WERI-Rb-1 (cell line): ENCODE measurements at regions not wholly inside any gene's neighbourhood (a gene's known extent, or its start where the extent isn't known, plus 50 kb on each side); places are given as distances from the start of the nearest gene placed in this dataset.

Experiments used
- DNase-seq: peaks from one replicate; pipeline ENCODE4 v3.0.0-alpha.2; 2020
- H3K27ac ChIP-seq: fragments of 250-450 bp; sonication (Bioruptor Pico); 2 replicates; pipeline ENCODE4 v1.5.1; 2020; ENCODE audit warnings: mild to moderate bottlenecking, moderate library complexity
- H3K27me3 ChIP-seq: fragments of 250-450 bp; sonication (Bioruptor Pico); 2 replicates; pipeline ENCODE4 v1.5.1; 2021; ENCODE audit warnings: mild to moderate bottlenecking, low read depth, moderate library complexity; ENCODE audit not compliant: insufficient read depth, severe bottlenecking
- H3K36me3 ChIP-seq: fragments of 250-450 bp; sonication (Bioruptor Pico); 2 replicates; pipeline ENCODE4 v1.5.1; 2020; ENCODE audit warnings: mild to moderate bottlenecking, moderate library complexity
- H3K4me3 ChIP-seq: 2 replicates; pipeline ENCODE4 v1.5.1; 2011; ENCODE audit warnings: low read depth, mild to moderate bottlenecking, control low read depth, low read length
- H3K9me3 ChIP-seq: fragments of 250-450 bp; sonication (Bioruptor Pico); 2 replicates; pipeline ENCODE4 v1.5.1; 2021; ENCODE audit warnings: mild to moderate bottlenecking, moderate library complexity; ENCODE audit not compliant: severe bottlenecking
- TF ChIP-seq, protein P1 (sequence below): IDR thresholded peaks from 2 replicates; pipeline ENCODE4 v1.5.1; 2011; ENCODE audit warnings: low read depth, mild to moderate bottlenecking, control low read depth, inconsistent platforms, low read length

DNA sequence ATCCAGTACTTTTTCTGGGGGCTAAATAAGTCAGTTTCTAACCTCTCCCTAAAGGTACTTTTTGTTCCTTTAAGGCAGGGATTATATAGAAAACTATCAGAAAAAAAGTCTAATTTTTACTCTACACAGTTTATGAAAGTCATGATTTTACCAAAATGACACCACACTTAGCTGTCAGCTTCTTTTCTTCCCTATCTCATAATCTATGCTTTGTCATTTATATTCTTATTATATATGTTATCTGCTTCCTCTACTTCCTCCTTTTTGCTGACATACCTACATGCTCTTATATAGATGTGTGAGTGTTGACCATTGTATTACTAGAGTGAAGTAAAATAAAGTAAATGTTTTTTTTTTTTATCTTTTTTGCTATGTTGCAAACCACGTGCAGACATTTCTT lies 203.9 kb upstream of the CHRM2 start:
- no peak overlapping the region for H3K27ac ChIP-seq
- no peak for DNase-seq
- H3K36me3 ChIP-seq, result no peaks in the 10 kb centered on the region
- no peaks in the 10 kb centered on the region for H3K27me3 ChIP-seq
- TF ChIP-seq, protein P1, sequence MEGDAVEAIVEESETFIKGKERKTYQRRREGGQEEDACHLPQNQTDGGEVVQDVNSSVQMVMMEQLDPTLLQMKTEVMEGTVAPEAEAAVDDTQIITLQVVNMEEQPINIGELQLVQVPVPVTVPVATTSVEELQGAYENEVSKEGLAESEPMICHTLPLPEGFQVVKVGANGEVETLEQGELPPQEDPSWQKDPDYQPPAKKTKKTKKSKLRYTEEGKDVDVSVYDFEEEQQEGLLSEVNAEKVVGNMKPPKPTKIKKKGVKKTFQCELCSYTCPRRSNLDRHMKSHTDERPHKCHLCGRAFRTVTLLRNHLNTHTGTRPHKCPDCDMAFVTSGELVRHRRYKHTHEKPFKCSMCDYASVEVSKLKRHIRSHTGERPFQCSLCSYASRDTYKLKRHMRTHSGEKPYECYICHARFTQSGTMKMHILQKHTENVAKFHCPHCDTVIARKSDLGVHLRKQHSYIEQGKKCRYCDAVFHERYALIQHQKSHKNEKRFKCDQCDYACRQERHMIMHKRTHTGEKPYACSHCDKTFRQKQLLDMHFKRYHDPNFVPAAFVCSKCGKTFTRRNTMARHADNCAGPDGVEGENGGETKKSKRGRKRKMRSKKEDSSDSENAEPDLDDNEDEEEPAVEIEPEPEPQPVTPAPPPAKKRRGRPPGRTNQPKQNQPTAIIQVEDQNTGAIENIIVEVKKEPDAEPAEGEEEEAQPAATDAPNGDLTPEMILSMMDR, result no peak
- H3K9me3 ChIP-seq, result no peaks in the 10 kb centered on the region
- H3K4me3 ChIP-seq, result no peak overlapping the region

DNA sequence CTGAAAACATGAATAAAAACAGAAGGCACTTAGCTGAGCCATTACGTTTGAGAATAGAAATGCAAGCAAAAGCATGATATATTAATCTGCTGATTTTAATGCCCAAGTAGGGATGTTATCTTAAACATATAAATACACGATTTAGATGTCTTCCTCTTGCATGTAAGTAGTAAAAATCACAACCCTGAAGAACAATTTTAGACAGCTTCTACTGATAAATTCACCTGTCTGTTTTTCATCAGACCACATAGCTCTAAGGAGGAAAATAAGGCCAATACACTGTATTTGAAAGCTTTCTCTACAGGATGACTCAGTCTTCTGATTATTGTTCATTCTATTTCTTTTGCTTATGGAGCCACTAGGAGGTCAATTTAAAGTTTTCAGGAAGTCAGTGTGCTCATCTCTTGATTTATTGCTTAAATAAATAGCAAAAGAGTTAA lies 210.9 kb upstream of the CHRM2 start:
- DNase-seq, result no peak
- Histone ChIP-seq H3K9me3 (no peaks in the 10 kb centered on the region), H3K4me3 (no peak overlapping the region), H3K36me3 (no peaks in the 10 kb centered on the region), H3K27me3 (no peaks in the 10 kb centered on the region), H3K27ac (no peak overlapping the region)
- TF ChIP-seq, protein P1, result no peak

GRCh38 chr7:136656516-136656915 lies 211.9 kb upstream of the CHRM2 start:
- H3K36me3 ChIP-seq, result no peaks in the 10 kb centered on the region
- no peak overlapping the region for H3K27ac ChIP-seq
- no peaks in the 10 kb centered on the region for H3K27me3 ChIP-seq
- TF ChIP-seq, protein P1, result no peak
- DNase-seq, result no peak
- H3K9me3 ChIP-seq, result no peaks in the 10 kb centered on the region
- no peak overlapping the region for H3K4me3 ChIP-seq

DNA sequence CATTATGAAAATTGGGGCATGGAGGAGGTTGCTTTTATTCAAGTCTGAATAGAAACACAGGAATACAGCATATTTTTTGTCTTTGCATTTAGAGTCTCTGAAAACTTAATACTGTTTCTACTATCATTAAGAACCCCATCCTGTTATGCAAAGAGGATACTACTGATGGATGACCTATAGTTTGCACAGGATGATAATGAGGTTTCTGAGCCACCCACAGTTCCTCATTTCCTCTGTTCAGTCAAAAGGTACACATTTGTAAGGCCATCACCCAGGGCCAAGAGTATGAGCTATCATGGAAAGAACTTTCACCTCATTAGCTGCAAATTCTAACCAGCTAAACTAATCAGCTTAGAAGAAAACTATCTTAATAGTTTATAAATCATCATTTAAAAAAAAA lies 213.0 kb upstream of the CHRM2 start:
- no peak for DNase-seq
- H3K27ac ChIP-seq, result no peak overlapping the region
- TF ChIP-seq, protein P1, result no peak

GRCh38 chr7:136654406-136654805 lies 214.0 kb upstream of the CHRM2 start:
- Histone ChIP-seq H3K27me3 (no peaks in the 10 kb centered on the region), H3K4me3 (no peak overlapping the region), H3K9me3 (no peaks in the 10 kb centered on the region), H3K27ac (no peak overlapping the region), H3K36me3 (no peaks in the 10 kb centered on the region)
- TF ChIP-seq, protein P1, result no peak
- no peak for DNase-seq

More for the DNA sequence above, 213.0 kb upstream of the CHRM2 start:
- Histone ChIP-seq H3K4me3 (no peak overlapping the region), H3K9me3 (no peaks in the 10 kb centered on the region), H3K27me3 (no peaks in the 10 kb centered on the region), H3K36me3 (no peaks in the 10 kb centered on the region)

DNA sequence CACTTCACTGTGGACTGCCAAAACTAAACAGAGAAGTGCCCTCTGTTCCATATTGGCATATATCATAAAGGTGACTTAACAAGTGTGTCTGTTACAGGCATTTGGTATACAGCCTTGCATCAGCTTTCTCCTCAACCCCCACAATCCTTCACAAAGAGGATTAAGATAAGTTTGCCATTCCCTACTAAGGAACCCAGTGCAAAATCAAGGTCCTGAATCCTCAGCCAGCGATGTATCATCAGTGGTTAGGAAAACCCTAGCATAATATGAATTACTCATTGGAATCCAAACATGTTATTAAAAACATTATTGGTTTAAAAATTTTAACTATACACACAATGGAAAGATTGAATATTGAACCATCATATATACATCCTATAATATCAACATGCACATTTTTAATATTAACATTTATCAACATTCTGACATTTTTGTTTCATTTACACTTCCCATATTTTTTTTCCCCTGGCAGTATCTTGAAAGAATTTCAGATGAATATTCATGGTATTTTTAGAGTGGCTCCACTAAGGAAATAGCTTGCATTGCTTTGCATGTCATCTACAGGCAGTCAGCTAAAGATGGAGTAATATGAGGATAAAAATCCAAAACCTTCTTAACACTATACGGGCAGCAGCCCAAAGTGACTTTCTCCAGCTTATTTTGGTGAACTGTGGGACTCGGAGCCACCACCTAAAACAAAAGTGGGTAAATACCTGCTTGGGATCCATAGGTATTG lies 215.6 kb upstream of the CHRM2 start:
- no peak for DNase-seq
- H3K4me3 ChIP-seq, result no peak overlapping the region
- no peaks in the 10 kb centered on the region for H3K27me3 ChIP-seq
- no peaks in the 10 kb centered on the region for H3K36me3 ChIP-seq
- no peak overlapping the region for H3K27ac ChIP-seq
- TF ChIP-seq, protein P1, result no peak
- no peaks in the 10 kb centered on the region for H3K9me3 ChIP-seq
